Caco-2 (cell line): ENCODE measurements at regions not wholly inside any gene's neighbourhood (a gene's known extent, or its start where the extent isn't known, plus 50 kb on each side); places are given as distances from the start of the nearest gene placed in this dataset.

Experiments
- BruUV-seq: library from RNA; stranded (reverse); fragments of 400-500 nt; replicated peaks from 2 replicates; lab custom pipeline; 2021; lab: Mats Ljungman, UMichigan
- CTCF ChIA-PET: fragments of 300-600 bp; sonication (Branson Sonifier 250); formaldehyde crosslinking; loops from one replicate; lab custom pipeline; 2022; ENCODE audit warnings: antibody characterized with exemption; lab: Charles Lee
- POLR2A ChIA-PET: fragments of 300-600 bp; sonication (Branson Sonifier 250); formaldehyde crosslinking; loops from one replicate; lab custom pipeline; 2022; ENCODE audit warnings: antibody characterized with exemption; lab: Charles Lee
- DNase-seq, 2 experiments: peaks; one replicate each; pipeline versions ENCODE4 v3.0.0 to v3.0.0-alpha.2; 2020 to 2022
- H3K27me3 ChIP-seq: replicated peaks from 2 replicates; pipeline ENCODE4 v1.6.0; 2011; ENCODE audit warnings: low read length; ENCODE audit not compliant: control insufficient read depth, insufficient read depth
- H3K36me3 ChIP-seq: 2 replicates; pipeline ENCODE4 v1.5.1; 2011; ENCODE audit warnings: low read length; ENCODE audit not compliant: control insufficient read depth, insufficient read depth
- H3K4me1 ChIP-seq: fragments of 250-450 bp; sonication (Bioruptor Pico); 2 replicates; pipeline ENCODE4 v1.5.1; 2020; ENCODE audit warnings: mild to moderate bottlenecking
- H3K4me3 ChIP-seq: 2 replicates; pipeline ENCODE4 v1.5.1; 2011; ENCODE audit warnings: low read depth, mild to moderate bottlenecking, control low read depth, low read length
- H3K9me3 ChIP-seq: fragments of 250-450 bp; sonication (Bioruptor Pico); 2 replicates; pipeline ENCODE4 v1.5.1; 2020; ENCODE audit warnings: mild to moderate bottlenecking, moderate library complexity
- H3K27ac Mint-ChIP-seq: one replicate; pipeline ENCODE4 v1.8.0; 2022; ENCODE audit warnings: mixed read lengths; ENCODE audit not compliant: unreplicated experiment
- H3K27me3 Mint-ChIP-seq: one replicate; pipeline ENCODE4 v1.8.0; 2022; ENCODE audit warnings: mixed read lengths; ENCODE audit not compliant: insufficient read depth, unreplicated experiment
- H3K36me3 Mint-ChIP-seq: one replicate; pipeline ENCODE4 v1.8.0; 2022; ENCODE audit warnings: mild to moderate bottlenecking, mixed read lengths; ENCODE audit not compliant: insufficient read depth, unreplicated experiment
- H3K4me1 Mint-ChIP-seq: one replicate; pipeline ENCODE4 v1.8.0; 2022; ENCODE audit warnings: low read depth, mixed read lengths; ENCODE audit not compliant: unreplicated experiment
- H3K4me3 Mint-ChIP-seq: one replicate; pipeline ENCODE4 v1.8.0; 2022; ENCODE audit warnings: mild to moderate bottlenecking, moderate library complexity, mixed read lengths; ENCODE audit not compliant: unreplicated experiment
- H3K9me3 Mint-ChIP-seq: one replicate; pipeline ENCODE4 v1.8.0; 2022; ENCODE audit warnings: mixed read lengths; ENCODE audit not compliant: unreplicated experiment
- intact Hi-C: fragments of 100-400 bp; cut with micrococcal nuclease; formaldehyde crosslinking; loops from one replicate; pipeline ENCODE4 v1.10.0; 2022; ENCODE audit not compliant: unreplicated experiment
- TF ChIP-seq, protein P1 (sequence below), 2 experiments: fragments of 200-600 bp in 1 of 2; IDR thresholded peaks; 1 replicate in 1 of 2; 2 replicates in 1 of 2; pipeline versions ENCODE4 v1.5.1 to v1.8.0; 2011 to 2022; ENCODE audit warnings: antibody characterized with exemption in 1 of 2, control low read depth in 1 of 2, inconsistent platforms in 1 of 2, low read depth in 1 of 2, low read length in 1 of 2, mild to moderate bottlenecking in 1 of 2, moderate library complexity in 1 of 2; ENCODE audit not compliant: insufficient read depth in 1 of 2, severe bottlenecking in 1 of 2, unreplicated experiment in 1 of 2

DNA sequence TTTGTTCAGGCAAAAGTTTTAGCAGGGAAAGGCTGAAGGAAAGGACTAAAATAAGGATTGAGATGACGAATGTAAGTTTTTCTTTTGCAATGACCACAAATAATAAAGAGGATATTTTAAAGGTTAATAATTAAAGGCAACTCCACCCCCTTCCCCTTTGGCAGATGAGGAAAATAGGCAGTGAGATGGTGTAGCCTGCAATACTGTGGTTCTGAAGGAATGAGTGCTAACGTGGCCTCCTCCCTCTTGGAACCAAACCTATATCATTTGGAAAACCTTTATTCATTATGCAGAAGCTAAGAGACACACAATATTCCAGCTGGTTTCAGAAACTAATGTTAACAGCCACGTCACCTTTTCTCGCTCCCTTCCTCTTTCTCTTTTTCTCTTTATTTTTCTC lies 70.9 kb upstream of the COL1A2 start:
- Histone ChIP-seq H3K9me3 (no peaks in the 10 kb centered on the region), H3K27me3 (no peaks in the 10 kb centered on the region), H3K4me3 (no peak overlapping the region), H3K4me1 (no peaks in the 10 kb centered on the region), H3K36me3 (no peaks in the 10 kb centered on the region)
- Mint-ChIP-seq H3K27ac (no peak overlapping the region), H3K27me3 (no peaks in the 10 kb centered on the region), H3K9me3 (peaks cover 17% of the 10 kb centered on the region), H3K36me3 (no peaks in the 10 kb centered on the region), H3K4me3 (no peak overlapping the region), H3K4me1 (no peaks in the 10 kb centered on the region)
- POLR2A ChIA-PET = interaction anchor here (0.6 kb wide), 1 partner anchor 751 kb away, joined by 6 read pairs; no protein-coding TSS in a partner anchor
- DNase-seq = no peak
- no TSS peak for BruUV-seq
- TF ChIP-seq, protein P1, sequence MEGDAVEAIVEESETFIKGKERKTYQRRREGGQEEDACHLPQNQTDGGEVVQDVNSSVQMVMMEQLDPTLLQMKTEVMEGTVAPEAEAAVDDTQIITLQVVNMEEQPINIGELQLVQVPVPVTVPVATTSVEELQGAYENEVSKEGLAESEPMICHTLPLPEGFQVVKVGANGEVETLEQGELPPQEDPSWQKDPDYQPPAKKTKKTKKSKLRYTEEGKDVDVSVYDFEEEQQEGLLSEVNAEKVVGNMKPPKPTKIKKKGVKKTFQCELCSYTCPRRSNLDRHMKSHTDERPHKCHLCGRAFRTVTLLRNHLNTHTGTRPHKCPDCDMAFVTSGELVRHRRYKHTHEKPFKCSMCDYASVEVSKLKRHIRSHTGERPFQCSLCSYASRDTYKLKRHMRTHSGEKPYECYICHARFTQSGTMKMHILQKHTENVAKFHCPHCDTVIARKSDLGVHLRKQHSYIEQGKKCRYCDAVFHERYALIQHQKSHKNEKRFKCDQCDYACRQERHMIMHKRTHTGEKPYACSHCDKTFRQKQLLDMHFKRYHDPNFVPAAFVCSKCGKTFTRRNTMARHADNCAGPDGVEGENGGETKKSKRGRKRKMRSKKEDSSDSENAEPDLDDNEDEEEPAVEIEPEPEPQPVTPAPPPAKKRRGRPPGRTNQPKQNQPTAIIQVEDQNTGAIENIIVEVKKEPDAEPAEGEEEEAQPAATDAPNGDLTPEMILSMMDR (IDR thresholded peaks at IDR 0.05; ENCODE audit: insufficient read depth in 1 of 2, low read depth in 1 of 2, low read length in 1 of 2, severe bottlenecking in 1 of 2, unreplicated experiment in 1 of 2) = no peak
- intact Hi-C loops = no loop called here
- CTCF ChIA-PET = no interaction called here

DNA sequence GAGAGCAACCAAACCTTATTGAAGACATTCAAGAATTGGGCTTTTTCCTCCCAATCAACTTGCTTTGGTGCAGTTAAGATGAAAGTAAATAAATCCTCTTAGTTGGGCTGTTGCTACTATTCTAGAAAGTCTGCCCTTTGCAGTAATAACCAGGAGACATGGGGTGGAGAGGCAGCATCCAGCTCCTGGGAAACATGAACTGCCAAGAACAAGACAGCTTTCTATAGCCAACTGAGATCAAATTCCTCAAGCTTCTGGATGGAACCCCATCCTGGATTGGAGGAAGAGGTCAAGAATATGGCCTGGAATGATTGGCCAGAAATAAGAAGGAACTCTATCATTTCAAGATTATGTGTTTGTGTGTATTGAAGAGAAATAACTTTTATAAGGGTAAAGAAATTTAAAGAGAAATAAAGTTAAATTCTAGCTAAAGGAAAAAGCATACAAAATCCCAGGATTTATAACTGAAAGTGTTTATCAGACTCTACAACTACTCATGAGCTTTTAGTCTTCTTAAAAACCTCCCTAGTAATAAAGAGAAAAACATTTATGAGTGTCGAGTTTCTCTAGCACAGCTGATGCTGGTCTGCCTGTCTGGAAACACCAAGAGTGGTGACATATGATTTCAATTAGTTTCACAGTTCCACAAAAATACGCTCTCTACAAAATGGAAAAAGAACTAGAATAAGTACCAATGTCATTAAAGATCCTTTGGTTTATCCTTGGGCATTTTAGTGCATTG lies 70.1 kb upstream of the COL1A2 start:
- Mint-ChIP-seq H3K9me3 (peaks cover 10% of the 10 kb centered on the region), H3K4me1 (no peaks in the 10 kb centered on the region), H3K36me3 (no peaks in the 10 kb centered on the region), H3K4me3 (no peak overlapping the region), H3K27me3 (no peaks in the 10 kb centered on the region), H3K27ac (no peak overlapping the region)
- CTCF ChIA-PET = no interaction called here
- H3K36me3 ChIP-seq = no peaks in the 10 kb centered on the region
- BruUV-seq = no TSS peak
- DNase-seq = no peak
- no peaks in the 10 kb centered on the region for H3K27me3 ChIP-seq
- H3K9me3 ChIP-seq = no peaks in the 10 kb centered on the region
- H3K4me1 ChIP-seq = no peaks in the 10 kb centered on the region
- POLR2A ChIA-PET = interaction anchor here (0.6 kb wide), 1 partner anchor 752 kb away, joined by 6 read pairs; no protein-coding TSS in a partner anchor
- H3K4me3 ChIP-seq = no peak overlapping the region
- intact Hi-C loops = no loop called here
- TF ChIP-seq, protein P1 (IDR thresholded peaks at IDR 0.05; ENCODE audit: insufficient read depth in 1 of 2, low read depth in 1 of 2, low read length in 1 of 2, severe bottlenecking in 1 of 2, unreplicated experiment in 1 of 2) = no peak

DNA sequence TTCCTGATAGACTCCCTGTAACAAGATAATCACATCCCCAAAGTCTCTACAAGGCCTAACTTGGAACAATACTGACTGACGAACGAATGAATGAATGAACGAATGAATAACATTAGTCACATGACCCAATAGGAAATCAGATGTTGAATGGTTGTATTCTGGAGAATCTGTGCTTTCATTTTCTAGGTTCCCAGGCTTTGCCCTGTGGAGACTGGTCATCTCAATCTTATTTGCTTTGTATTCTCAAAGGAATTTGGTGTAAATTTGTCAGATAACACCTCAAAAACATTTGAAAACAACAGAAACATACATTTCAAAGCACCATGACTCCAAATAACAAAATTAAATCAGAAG lies 69.6 kb upstream of the COL1A2 start:
- ChIA-PET CTCF (no interaction called here), POLR2A (no interaction called here)
- Histone ChIP-seq H3K4me3 (no peak overlapping the region), H3K9me3 (no peaks in the 10 kb centered on the region), H3K36me3 (no peaks in the 10 kb centered on the region), H3K4me1 (no peaks in the 10 kb centered on the region), H3K27me3 (no peaks in the 10 kb centered on the region)
- TF ChIP-seq, protein P1 (IDR thresholded peaks at IDR 0.05; ENCODE audit: insufficient read depth in 1 of 2, low read depth in 1 of 2, low read length in 1 of 2, severe bottlenecking in 1 of 2, unreplicated experiment in 1 of 2) = no peak
- no peak for DNase-seq
- Mint-ChIP-seq H3K9me3 (peaks cover 9% of the 10 kb centered on the region), H3K4me3 (no peak overlapping the region), H3K4me1 (no peaks in the 10 kb centered on the region), H3K27ac (no peak overlapping the region), H3K36me3 (no peaks in the 10 kb centered on the region), H3K27me3 (no peaks in the 10 kb centered on the region)
- no TSS peak for BruUV-seq
- intact Hi-C loops = no loop called here
